ENCODE measurements at regions not wholly inside any gene's neighbourhood (a gene's known extent, or its start where the extent isn't known, plus 50 kb on each side); places are given as distances from the start of the nearest gene placed in this dataset.

GRCh38 chr7:68509054-68509453 lies 1089.2 kb upstream of the AUTS2 start:
- Histone ChIP-seq H4K91ac (replicated peaks; ENCODE audit: insufficient read length, low read length) (no peak overlapping the region), H3K4me1 (replicated peaks in 1 of 4; ENCODE audit: control insufficient read depth in 3 of 4, insufficient read depth in 4 of 4, low read length in 3 of 4) (peaks cover 1 to 6% (median 5%) of the 10 kb centered on the region in 4 experiments; a peak in 4 of 7 replicates), H2AK5ac (ENCODE audit: low read depth, low read length) (no peak overlapping the region), H2BK120ac (replicated peaks; ENCODE audit: low read depth, low read length) (no peak overlapping the region), H4K20me1 (replicated peaks in 1 of 2; ENCODE audit: control insufficient read depth in 1 of 2, insufficient read depth in 2 of 2, low read length in 2 of 2) (no peaks in the 10 kb centered on the region), H3K27me3 (replicated peaks in 1 of 4; ENCODE audit: control insufficient read depth in 3 of 4, extremely low read depth in 1 of 4, insufficient read depth in 3 of 4, low read length in 3 of 4) (no peaks in the 10 kb centered on the region), H3K36me3 (ENCODE audit: control insufficient read depth in 2 of 4, insufficient read depth in 4 of 4, low read length in 3 of 4) (no peaks in the 10 kb centered on the region), H4K5ac (ENCODE audit: insufficient read length, low read depth, low read length) (no peak overlapping the region), H3K18ac (ENCODE audit: extremely low read depth, low read length) (no peak overlapping the region), H3K23me2 (ENCODE audit: low read depth, low read length) (no peaks in the 10 kb centered on the region; the same call in 1 of the 2 replicates), H3K79me1 (ENCODE audit: low read depth, low read length) (no peaks in the 10 kb centered on the region), H2BK20ac (ENCODE audit: low read length) (no peak overlapping the region), H3K27ac (ENCODE audit: low read depth, low read length) (no peak overlapping the region), H2BK12ac (ENCODE audit: low read depth, low read length) (no peak overlapping the region), H3K9ac (replicated peaks in 1 of 4; ENCODE audit: extremely low read depth in 1 of 4, low read depth in 3 of 4, low read length in 3 of 4) (no peak overlapping the region), H3K9me3 (ENCODE audit: insufficient read depth in 2 of 2, low read depth in 1 of 2, low read length in 1 of 2) (peaks cover 0 to 5% of the 10 kb centered on the region in 2 experiments; a peak in 1 of 4 replicates), H3K14ac (ENCODE audit: insufficient read length) (no peak overlapping the region), H3K56ac (replicated peaks; ENCODE audit: insufficient read length, low read depth, low read length) (no peak overlapping the region), H3K4me2 (ENCODE audit: insufficient read depth in 1 of 2, low read depth in 2 of 2, low read length in 2 of 2) (no peak overlapping the region), H4K8ac (ENCODE audit: extremely low read depth, insufficient read depth, low read length) (no peak overlapping the region), H3K79me2 (ENCODE audit: control insufficient read depth in 1 of 2, insufficient read depth in 2 of 2, low read length in 2 of 2) (no peaks in the 10 kb centered on the region), H3K4ac (replicated peaks; ENCODE audit: insufficient read length, low read depth, low read length) (no peak overlapping the region), H3K23ac (ENCODE audit: insufficient read length) (no peak overlapping the region), H2AFZ (ENCODE audit: low read length) (no peak overlapping the region), H2BK15ac (ENCODE audit: low read length) (no peak overlapping the region), H3K4me3 (ENCODE audit: extremely low read depth in 1 of 4, insufficient read depth in 2 of 4, low read depth in 3 of 4, low read length in 4 of 4) (no peak overlapping the region), H2BK5ac (ENCODE audit: low read depth, low read length) (no peak overlapping the region)
- no peak for DNase-seq (ENCODE audit: low read depth in 1 of 2, low spot score in 2 of 2)
- 93% methylated on average over 3 of the region's 3 CpGs; no CpG with 5 or more reads in 1 of the 2 experiments for WGBS, 2 experiments (ENCODE audit: extremely low coverage in 1 of 2, insufficient coverage in 1 of 2, insufficient read length in 1 of 2, insufficient replicate concordance in 2 of 2, low coverage in 1 of 2, low lambda C conversion rate in 2 of 2, missing lambda C conversion rate in 1 of 2)
- CTCF ChIA-PET (ENCODE audit: partially characterized antibody), result interaction anchor here (1.2 kb wide), 1 partner anchor 13 kb away, joined by 3 read pairs; no protein-coding TSS in a partner anchor
- FAIRE-seq, result no peak
- POLR2A ChIA-PET (ENCODE audit: partially characterized antibody), result no interaction called here
- TF ChIP-seq TCF12 (IDR thresholded peaks at IDR 0.05; ENCODE audit: low read depth, low read length) (no peak), BACH1 (IDR thresholded peaks at IDR 0.05; ENCODE audit: low read length) (no peak), EP300 (IDR thresholded peaks at IDR 0.05; ENCODE audit: borderline replicate concordance in 1 of 2, low read depth in 2 of 2, low read length in 2 of 2) (no peak), ZNF274 (IDR thresholded peaks at IDR 0.05; ENCODE audit: borderline replicate concordance, extremely low read depth, low read length) (no peak), KDM1A (IDR thresholded peaks at IDR 0.05; ENCODE audit: borderline replicate concordance, low read length) (no peak)

Measured in H1 (cell line).